ENCODE measurements at regions not wholly inside any gene's neighbourhood (a gene's known extent, or its start where the extent isn't known, plus 50 kb on each side); places are given as distances from the start of the nearest gene placed in this dataset.

- no peak for DNase-seq
These were observed 931.5 kb downstream of the CCSER2 start for GRCh38 chr10:85259908-85260307.

GRCh38 chr10:85262992-85263391 lies 934.6 kb downstream of the CCSER2 start:
- no peak for DNase-seq

DNA sequence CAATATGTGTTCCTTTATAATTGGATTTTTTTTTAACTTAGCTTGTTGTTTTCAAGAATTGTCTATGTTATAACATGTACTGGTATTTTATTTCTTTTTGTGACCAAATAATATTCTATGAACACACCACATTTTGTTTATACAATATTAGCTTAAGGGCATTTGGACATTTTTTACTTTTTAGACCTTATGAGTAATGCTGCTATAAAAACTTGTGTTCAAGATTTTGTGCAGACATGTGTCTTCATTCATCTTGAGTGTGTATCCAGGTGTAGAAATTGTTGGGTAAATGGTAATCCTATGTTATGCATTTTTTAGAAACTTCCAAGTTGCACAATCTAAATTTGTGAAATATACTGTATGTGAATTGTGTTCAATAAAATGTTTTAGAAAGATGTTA lies 936.7 kb downstream of the CCSER2 start:
- DNase-seq, result no peak

DNA sequence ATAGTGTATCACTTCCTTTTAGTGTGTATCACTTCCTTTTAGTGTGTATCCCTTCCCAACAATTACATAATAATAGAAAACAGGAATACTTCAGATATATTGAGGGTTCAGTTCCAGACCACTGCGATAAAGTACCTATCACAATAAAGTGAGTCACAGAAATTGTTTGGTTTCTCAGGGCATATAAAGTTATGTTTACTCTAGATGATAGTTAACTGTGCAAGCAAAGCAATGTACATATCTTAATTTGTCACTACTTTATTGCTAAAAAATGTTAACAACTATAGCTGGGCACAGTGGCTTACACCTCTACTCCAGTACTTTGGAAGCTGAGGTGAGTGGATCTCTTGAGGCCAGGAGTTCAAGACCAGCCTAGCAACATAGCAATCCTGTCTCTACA lies 938.4 kb downstream of the CCSER2 start:
- DNase-seq, result no peak

DNA sequence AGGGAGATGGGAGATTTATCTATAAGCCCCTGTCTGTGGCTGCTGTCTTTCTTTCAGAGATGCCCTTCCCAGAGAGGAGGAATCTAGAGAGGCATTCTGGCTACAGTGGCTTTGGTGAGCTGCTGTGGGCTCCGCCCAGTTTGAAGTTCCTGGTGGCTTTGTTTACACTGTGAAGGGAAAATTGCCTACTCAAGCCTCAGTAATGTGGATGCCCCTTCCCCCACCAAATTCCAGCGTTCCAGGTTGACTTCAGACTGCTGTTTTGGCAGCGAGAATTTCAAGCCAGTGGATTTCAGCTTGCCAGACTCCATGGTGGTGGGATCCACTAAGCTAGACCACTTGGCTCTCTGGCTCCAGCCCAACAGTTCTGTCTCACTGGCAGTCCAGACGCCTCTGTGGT lies 951.6 kb downstream of the CCSER2 start:
- DNase-seq, result no peak

GRCh38 chr10:85284778-85285770 lies 956.7 kb downstream of the CCSER2 start:
- DNase-seq, result no peak

- no peak for DNase-seq
These were observed 965.1 kb downstream of the CCSER2 start for GRCh38 chr10:85293483-85293882.

GRCh38 chr10:85311613-85312337 lies 983.4 kb downstream of the CCSER2 start:
- DNase-seq, result no peak

- DNase-seq, result no peak
These were observed 987.3 kb downstream of the CCSER2 start for GRCh38 chr10:85315657-85316056.

- DNase-seq, result no peak
These were observed 987.9 kb downstream of the CCSER2 start for GRCh38 chr10:85316276-85316675.

DNA sequence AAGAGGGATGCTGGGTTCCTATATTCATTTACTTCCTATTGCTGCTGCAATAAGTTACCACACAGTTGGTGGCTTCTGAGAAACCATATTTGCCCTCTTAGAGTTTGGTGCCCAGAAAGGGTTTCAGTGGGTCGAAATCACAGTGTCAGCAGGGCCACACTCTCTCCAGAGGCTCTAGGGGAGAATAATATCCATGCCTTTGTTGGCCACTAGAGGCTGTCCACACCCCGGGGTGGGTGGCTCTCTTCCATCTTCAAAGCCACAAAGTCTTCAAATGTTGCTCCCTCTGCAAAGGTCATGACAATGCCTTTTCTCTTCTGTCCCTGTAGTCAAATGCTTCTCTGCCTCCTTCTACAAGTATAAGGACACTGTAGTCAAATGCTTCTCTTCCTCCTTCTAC lies 989.4 kb downstream of the CCSER2 start:
- no peak for DNase-seq

DNA sequence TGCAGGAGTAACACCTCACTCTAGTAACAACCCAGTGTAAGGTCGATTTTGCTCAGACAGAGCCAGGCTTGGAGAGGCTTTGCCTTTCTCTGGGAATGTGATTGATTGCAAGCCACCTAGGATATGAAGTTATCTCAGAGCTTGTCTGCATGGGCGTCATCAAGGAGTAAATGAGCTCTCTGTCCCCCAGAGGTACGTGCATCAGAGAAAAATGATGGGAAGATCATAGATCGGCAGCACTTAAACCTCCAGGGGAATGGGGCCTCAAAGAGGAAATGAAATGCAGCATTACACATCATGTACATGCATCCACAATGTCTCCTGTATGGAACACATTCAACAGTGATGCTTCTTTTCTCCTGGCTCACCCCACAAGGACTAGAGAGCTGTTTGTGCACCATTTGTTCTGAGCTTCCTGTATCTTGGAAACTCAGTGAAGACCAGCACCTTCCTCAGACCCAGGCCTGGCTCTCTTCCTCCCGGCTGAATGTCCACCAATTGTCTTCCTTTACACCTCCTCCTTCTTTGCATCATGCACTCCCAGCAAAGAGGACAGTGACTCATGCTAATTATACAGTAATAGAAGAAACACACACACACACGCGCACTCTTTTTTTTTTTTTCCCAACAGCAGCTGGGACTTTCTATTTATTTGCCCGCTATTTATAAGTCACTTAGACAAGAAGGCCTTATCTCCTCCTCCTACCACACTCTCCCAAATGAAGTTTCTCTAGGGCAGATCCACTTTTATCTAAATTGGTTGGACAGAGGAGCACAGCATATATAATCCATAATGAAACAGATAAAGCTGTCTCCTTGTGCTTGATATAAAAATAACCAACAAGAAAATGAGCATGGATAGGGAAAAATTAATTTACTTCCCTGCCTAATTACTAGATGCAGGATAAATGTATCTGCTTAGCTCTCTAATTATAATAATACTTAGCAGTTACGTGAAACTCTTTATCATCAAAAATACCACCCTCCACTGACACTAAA lies 990.7 kb downstream of the CCSER2 start:
- no peak for DNase-seq

- DNase-seq, result no peak
These were observed 991.4 kb downstream of the CCSER2 start for GRCh38 chr10:85319826-85320225.

DNA sequence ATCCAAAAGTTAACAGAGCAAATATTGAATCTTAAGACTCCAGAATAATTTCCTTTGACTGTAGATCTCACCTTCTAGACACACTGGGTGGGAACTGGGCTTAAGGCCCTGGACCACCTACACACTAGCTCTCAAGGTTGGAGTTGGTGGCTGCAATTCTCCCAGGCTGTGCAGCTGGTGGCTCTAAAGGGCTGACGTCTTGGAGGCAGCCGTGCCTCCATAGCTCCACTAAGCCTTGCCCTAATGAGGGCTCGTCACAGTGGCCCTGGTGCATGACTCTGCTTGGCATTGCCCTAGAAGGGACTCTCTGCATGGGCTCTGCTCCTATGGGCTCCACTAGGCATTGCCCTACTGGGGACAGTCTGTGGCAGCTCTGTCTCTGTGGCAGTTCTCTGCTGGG lies 1005.2 kb downstream of the CCSER2 start:
- no peak for DNase-seq

- no peak for DNase-seq
These were observed 1004.2 kb downstream of the GRID1 start for GRCh38 chr10:85362401-85362800.

GRCh38 chr10:85377029-85377806 lies 989.4 kb downstream of the GRID1 start:
- DNase-seq, result no peak

- no peak for DNase-seq
These were observed 987.3 kb downstream of the GRID1 start for GRCh38 chr10:85379338-85379737.

GRCh38 chr10:85400981-85401695 lies 965.5 kb downstream of the GRID1 start:
- no peak for DNase-seq

DNA sequence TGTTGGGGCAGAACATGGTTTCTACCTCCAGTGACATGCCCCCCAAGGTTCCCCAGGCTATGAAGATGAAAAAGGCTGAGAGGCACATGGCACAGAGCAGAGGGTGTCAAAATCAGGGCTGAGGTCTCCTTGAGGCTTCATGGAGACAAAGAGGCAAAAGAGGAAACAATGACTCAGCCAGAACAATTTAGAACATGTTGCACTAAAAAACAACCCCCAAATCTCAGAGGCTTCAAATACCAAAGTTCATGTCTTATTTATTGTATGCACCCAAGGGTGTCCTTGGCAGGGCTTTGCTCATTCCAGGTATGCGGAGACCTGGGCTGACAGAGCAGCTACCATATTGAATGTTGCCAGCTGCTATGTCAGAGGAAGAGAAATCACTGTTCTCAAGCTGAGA lies 964.1 kb downstream of the GRID1 start:
- DNase-seq, result no peak

DNA sequence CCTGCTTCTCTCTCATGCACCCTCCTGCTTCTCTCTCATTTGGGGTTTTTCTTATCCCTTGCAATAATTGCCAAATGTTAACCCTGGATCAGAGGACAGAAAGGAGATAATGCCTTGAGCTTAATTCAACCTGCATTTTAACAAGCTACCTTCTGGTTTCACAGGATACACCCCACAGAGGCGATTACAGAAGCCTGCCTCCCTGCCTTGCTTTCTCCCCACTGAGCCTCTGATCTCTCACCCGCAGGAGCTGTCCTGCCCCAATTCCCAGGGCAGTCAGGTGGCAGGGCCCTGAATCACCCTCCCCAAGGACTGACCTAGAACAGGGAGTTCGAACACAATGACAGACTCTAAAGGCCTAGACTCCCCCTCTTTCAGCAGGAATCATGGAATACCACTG lies 959.5 kb downstream of the GRID1 start:
- DNase-seq, result no peak

- DNase-seq, result no peak
These were observed 958.2 kb downstream of the GRID1 start for GRCh38 chr10:85408388-85408787.

All from GF-D8 (cell line).